ENCODE measurements at regions not wholly inside any gene's neighbourhood (a gene's known extent, or its start where the extent isn't known, plus 50 kb on each side); places are given as distances from the start of the nearest gene placed in this dataset.

DNA sequence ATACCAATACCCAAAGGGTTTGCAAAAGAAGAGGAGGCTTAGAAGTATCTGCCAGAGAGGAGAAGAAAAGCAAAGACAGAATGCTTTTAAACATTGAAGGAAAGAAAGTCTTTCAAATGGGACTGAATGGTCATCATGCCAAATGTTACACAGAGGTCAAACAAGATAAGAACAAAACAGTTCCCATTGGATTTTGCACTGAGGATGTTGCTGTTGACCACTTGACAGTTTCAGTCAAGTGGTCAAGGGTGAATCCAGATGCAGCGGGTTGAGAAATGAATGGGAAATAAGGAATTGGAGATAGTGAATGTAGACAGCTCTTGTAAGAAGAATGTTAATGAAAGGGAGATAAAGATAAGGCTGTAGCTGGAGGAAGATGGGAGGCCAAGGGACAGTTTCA, 64.8 kb upstream of the FGG start:
- CTCF ChIA-PET (ENCODE audit: partially characterized antibody), result no interaction called here
- H3K27me3 Mint-ChIP-seq, result peaks cover 7 to 12% of the 10 kb centered on the region in 2 donors
- no peaks in the 10 kb centered on the region for H3K4me1 Mint-ChIP-seq
- POLR2A ChIA-PET (ENCODE audit: partially characterized antibody), result no interaction called here
- H3K27ac Mint-ChIP-seq, result no peak overlapping the region
- DNase-seq, result no peak
- Histone ChIP-seq H3K27ac (ENCODE audit: low read depth, low read length) (no peak overlapping the region), H3K9me3 (ENCODE audit: control insufficient read depth in 1 of 2, low read length in 2 of 2) (no peaks in the 10 kb centered on the region), H3K27me3 (ENCODE audit: insufficient read depth, low read length) (no peaks in the 10 kb centered on the region), H3K4me1 (ENCODE audit: insufficient read depth, low read length) (no peaks in the 10 kb centered on the region), H3K4me3 (ENCODE audit: low read length in 2 of 2) (no peak overlapping the region), H3K36me3 (ENCODE audit: insufficient read depth, low read length) (no peaks in the 10 kb centered on the region)
- no peak overlapping the region for H3K4me3 Mint-ChIP-seq
- H3K9me3 Mint-ChIP-seq, result peaks cover 0 to 3% (median 0%) of the 10 kb centered on the region in 8 donors
- intact Hi-C loops (cut with micrococcal nuclease), result no loop called here
- H3K36me3 Mint-ChIP-seq, result no peaks in the 10 kb centered on the region

DNA sequence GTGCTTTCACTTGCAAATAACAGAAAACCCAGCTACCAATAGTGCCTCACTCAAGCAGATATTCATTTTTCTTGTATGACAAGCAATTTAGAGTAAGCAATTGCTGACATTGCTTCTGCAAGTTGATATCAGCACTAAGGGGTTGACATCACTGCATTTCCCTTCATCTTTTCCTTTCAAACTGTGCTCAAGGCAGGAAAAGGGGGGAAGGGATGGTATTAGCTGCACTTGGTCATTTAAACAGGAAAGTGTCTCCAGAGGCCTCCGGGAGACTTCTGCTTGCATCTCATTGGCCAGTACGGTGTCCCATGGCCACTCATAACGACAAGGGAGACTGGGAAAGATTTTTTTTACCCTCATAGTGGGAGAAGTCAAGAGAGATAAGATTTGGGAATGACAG, 65.5 kb upstream of the FGG start:
- Mint-ChIP-seq H3K4me1 (no peaks in the 10 kb centered on the region), H3K27ac (no peak overlapping the region), H3K4me3 (no peak overlapping the region), H3K27me3 (peaks cover 9 to 12% of the 10 kb centered on the region in 2 donors), H3K36me3 (no peaks in the 10 kb centered on the region), H3K9me3 (peaks cover 0 to 3% (median 0%) of the 10 kb centered on the region in 8 donors)
- no peaks in the 10 kb centered on the region for H3K4me1 ChIP-seq (ENCODE audit: insufficient read depth, low read length)
- no peaks in the 10 kb centered on the region for H3K27me3 ChIP-seq (ENCODE audit: insufficient read depth, low read length)
- intact Hi-C loops (cut with micrococcal nuclease), result no loop called here
- POLR2A ChIA-PET (ENCODE audit: partially characterized antibody), result no interaction called here
- no peak for DNase-seq
- CTCF ChIA-PET (ENCODE audit: partially characterized antibody), result no interaction called here
- no peaks in the 10 kb centered on the region for H3K9me3 ChIP-seq (ENCODE audit: control insufficient read depth in 1 of 2, low read length in 2 of 2)
- H3K4me3 ChIP-seq (ENCODE audit: low read length in 2 of 2), result no peak overlapping the region
- no peaks in the 10 kb centered on the region for H3K36me3 ChIP-seq (ENCODE audit: insufficient read depth, low read length)
- H3K27ac ChIP-seq (ENCODE audit: low read depth, low read length), result no peak overlapping the region

DNA sequence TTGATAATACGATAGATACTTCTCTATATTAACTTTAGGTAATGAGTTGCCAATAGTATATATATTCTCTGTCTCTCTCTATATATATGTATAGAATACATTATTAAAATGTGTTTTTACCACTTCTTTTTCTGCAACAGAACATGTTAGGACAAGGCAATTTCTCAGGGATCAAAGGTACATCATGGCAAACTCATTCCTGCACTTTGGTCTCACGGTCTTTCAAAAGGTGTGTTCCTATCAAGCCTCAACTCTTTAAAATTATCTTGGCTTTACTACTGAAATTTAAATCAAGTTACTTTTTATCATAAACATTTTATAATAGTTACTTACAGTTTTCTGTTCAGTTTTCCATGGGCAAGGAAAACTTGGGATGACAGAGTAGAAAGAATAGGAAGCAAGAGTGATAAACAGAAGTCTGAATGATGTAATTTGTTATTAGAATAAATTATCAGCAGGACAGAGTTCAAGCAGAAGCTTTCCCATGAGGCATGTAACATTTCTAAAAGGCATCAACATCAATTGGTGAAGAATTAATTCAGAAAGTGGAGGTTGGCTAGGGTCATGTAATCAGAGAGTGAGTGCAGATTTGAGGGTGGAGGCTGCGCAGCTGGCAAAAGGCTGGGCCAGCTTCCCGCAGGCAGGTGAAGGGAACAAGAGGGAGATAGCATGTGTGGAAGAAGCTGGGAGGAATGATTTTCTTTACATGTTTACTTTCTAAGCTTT, 59.7 kb upstream of the LRAT start:
- CTCF ChIA-PET (ENCODE audit: partially characterized antibody), result interaction anchor here (1.1 kb wide), 1 partner anchor 9 kb away, joined by 4 read pairs; no protein-coding TSS in a partner anchor
- Histone ChIP-seq H3K4me1 (ENCODE audit: insufficient read depth, low read length) (no peaks in the 10 kb centered on the region), H3K27ac (ENCODE audit: low read depth, low read length) (no peak overlapping the region), H3K27me3 (ENCODE audit: insufficient read depth, low read length) (no peaks in the 10 kb centered on the region), H3K4me3 (ENCODE audit: low read length in 2 of 2) (no peak overlapping the region), H3K9me3 (ENCODE audit: control insufficient read depth in 1 of 2, low read length in 2 of 2) (no peaks in the 10 kb centered on the region), H3K36me3 (ENCODE audit: insufficient read depth, low read length) (no peaks in the 10 kb centered on the region)
- no peak overlapping the region for H3K4me3 Mint-ChIP-seq
- POLR2A ChIA-PET (ENCODE audit: partially characterized antibody), result no interaction called here
- H3K27ac Mint-ChIP-seq, result no peak overlapping the region
- H3K9me3 Mint-ChIP-seq, result peaks cover 0 to 3% (median 0%) of the 10 kb centered on the region in 8 donors
- intact Hi-C loops (cut with micrococcal nuclease), result no loop called here
- DNase-seq, result no peak
- H3K27me3 Mint-ChIP-seq, result peaks cover 10 to 12% of the 10 kb centered on the region in 2 donors
- no peaks in the 10 kb centered on the region for H3K4me1 Mint-ChIP-seq
- H3K36me3 Mint-ChIP-seq, result no peaks in the 10 kb centered on the region

DNA sequence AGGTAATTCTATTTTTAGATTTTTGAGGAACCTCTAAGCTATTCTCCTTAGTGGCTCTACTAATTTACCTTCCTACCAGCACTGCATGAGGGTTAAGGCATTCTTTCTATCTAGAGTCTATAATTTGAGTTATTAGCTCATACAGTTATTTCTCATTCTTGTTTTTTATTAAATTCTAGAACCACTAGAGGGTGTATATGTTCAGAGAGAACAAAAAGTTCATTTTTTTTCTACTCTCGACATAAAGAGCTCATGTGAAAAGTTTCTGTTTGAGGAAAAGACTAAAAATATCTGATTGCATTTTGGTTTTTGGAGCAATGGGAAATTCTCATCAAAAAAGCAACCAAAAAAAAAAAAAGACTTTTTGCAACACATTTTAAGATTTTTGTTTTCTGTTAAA, 57.0 kb upstream of the LRAT start:
- H3K4me1 ChIP-seq (ENCODE audit: insufficient read depth, low read length), result no peaks in the 10 kb centered on the region
- Mint-ChIP-seq H3K27ac (no peak overlapping the region), H3K36me3 (no peaks in the 10 kb centered on the region), H3K4me3 (no peak overlapping the region), H3K4me1 (no peaks in the 10 kb centered on the region), H3K9me3 (peaks cover 0 to under 1% (median 0%) of the 10 kb centered on the region in 8 donors), H3K27me3 (peaks cover 9 to 11% of the 10 kb centered on the region in 2 donors)
- POLR2A ChIA-PET (ENCODE audit: partially characterized antibody), result no interaction called here
- no peak overlapping the region for H3K27ac ChIP-seq (ENCODE audit: low read depth, low read length)
- CTCF ChIA-PET (ENCODE audit: partially characterized antibody), result interaction anchor here (1.0 to 1.1 kb wide), 2 partner anchors 10 to 28 kb away, joined by 3 read pairs; no protein-coding TSS in a partner anchor
- H3K36me3 ChIP-seq (ENCODE audit: insufficient read depth, low read length), result no peaks in the 10 kb centered on the region
- H3K27me3 ChIP-seq (ENCODE audit: insufficient read depth, low read length), result no peaks in the 10 kb centered on the region
- no peak for DNase-seq
- intact Hi-C loops (cut with micrococcal nuclease), result no loop called here
- H3K9me3 ChIP-seq (ENCODE audit: control insufficient read depth in 1 of 2, low read length in 2 of 2), result no peaks in the 10 kb centered on the region
- no peak overlapping the region for H3K4me3 ChIP-seq (ENCODE audit: low read length in 2 of 2)

DNA sequence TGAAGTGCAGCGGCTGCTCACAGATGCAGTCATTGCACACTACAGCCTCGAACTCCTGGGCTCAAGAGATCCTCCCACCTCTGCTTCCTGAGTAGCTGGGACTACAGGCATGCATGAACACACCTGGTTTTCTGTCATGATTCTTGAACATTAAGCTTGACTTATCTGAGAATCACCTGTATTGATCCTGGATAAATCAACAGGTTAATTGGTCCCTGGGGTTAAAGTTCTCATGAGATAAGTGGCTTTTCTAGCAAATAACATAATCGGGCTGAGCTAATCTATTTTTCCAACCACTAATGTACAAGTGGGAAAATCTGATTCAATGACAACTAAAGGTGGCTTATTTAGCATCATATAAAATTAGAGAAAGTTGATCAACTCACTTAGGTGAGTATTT, 56.0 kb upstream of the LRAT start:
- H3K4me1 Mint-ChIP-seq, result no peaks in the 10 kb centered on the region
- intact Hi-C loops (cut with micrococcal nuclease), result no loop called here

DNA sequence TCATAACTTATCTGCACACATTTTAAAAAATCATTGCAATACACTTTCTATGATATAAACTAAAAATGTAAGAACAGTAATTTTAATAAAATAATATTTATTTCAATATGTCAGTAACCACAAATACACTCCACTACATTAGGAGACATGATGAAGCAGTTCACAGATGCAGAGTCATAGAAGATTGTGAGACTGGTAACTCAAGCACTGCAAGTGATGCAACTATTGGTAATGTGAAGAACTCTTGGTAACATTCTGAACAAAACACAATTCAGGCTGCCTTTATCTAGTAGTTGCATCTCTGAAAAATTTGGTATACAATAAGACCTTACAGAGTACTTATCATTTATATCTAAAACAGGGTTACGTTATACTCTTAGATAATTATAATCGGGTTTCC, 52.6 kb upstream of the LRAT start:
- H3K4me1 Mint-ChIP-seq, result no peaks in the 10 kb centered on the region
- intact Hi-C loops (cut with micrococcal nuclease), result no loop called here
- H3K9me3 ChIP-seq (ENCODE audit: control insufficient read depth in 1 of 2, low read length in 2 of 2), result no peaks in the 10 kb centered on the region
- ChIA-PET POLR2A (ENCODE audit: partially characterized antibody) (no interaction called here), CTCF (ENCODE audit: partially characterized antibody) (no interaction called here)
- no peaks in the 10 kb centered on the region for H3K4me1 ChIP-seq (ENCODE audit: insufficient read depth, low read length)
- peaks cover 9 to 12% of the 10 kb centered on the region in 2 donors for H3K27me3 Mint-ChIP-seq
- H3K9me3 Mint-ChIP-seq, result no peaks in the 10 kb centered on the region
- no peak overlapping the region for H3K4me3 Mint-ChIP-seq
- no peaks in the 10 kb centered on the region for H3K36me3 Mint-ChIP-seq
- no peak overlapping the region for H3K4me3 ChIP-seq (ENCODE audit: low read length in 2 of 2)
- no peaks in the 10 kb centered on the region for H3K27me3 ChIP-seq (ENCODE audit: insufficient read depth, low read length)
- H3K36me3 ChIP-seq (ENCODE audit: insufficient read depth, low read length), result no peaks in the 10 kb centered on the region
- H3K27ac ChIP-seq (ENCODE audit: low read depth, low read length), result no peak overlapping the region
- no peak overlapping the region for H3K27ac Mint-ChIP-seq
- no peak for DNase-seq

More for the DNA sequence above, 56.0 kb upstream of the LRAT start:
- Histone ChIP-seq H3K9me3 (ENCODE audit: control insufficient read depth in 1 of 2, low read length in 2 of 2) (no peaks in the 10 kb centered on the region), H3K36me3 (ENCODE audit: insufficient read depth, low read length) (no peaks in the 10 kb centered on the region), H3K4me3 (ENCODE audit: low read length in 2 of 2) (no peak overlapping the region), H3K27ac (ENCODE audit: low read depth, low read length) (no peak overlapping the region), H3K27me3 (ENCODE audit: insufficient read depth, low read length) (no peaks in the 10 kb centered on the region), H3K4me1 (ENCODE audit: insufficient read depth, low read length) (no peaks in the 10 kb centered on the region)
- ChIA-PET POLR2A (ENCODE audit: partially characterized antibody) (no interaction called here), CTCF (ENCODE audit: partially characterized antibody) (interaction anchor here (1.0 to 1.1 kb wide), 2 partner anchors 9 to 27 kb away, joined by 3 read pairs; no protein-coding TSS in a partner anchor)
- Mint-ChIP-seq H3K9me3 (no peaks in the 10 kb centered on the region), H3K27ac (no peak overlapping the region), H3K4me3 (no peak overlapping the region), H3K27me3 (peaks cover 9% of the 10 kb centered on the region in 2 donors), H3K36me3 (no peaks in the 10 kb centered on the region)
- no peak for DNase-seq

DNA sequence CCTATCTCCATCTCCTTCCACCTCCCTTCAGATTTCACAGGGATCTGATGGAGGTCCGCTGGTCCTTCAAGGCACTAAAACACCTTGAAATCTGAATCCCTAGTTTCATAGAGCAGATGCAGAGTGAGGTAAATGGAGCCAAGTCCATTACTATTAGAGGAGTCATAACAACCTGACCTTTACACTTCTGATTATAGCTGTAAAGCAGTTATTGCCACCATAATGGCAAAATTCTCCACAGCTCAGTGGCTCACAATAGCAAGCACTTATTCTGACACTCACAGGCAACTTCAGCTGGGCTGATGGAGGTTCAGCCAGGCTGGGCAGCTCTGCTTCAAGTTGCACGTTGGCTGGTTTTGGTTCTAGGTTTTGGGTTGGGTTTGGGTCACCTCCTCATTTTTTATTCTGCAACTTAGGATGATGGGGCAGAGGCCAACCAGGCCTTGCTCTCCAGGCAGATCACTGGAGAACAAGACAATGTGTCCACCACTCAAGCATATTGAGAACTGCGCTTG, 51.4 kb upstream of the LRAT start:
- Histone ChIP-seq H3K36me3 (ENCODE audit: insufficient read depth, low read length) (no peaks in the 10 kb centered on the region), H3K9me3 (ENCODE audit: control insufficient read depth in 1 of 2, low read length in 2 of 2) (no peaks in the 10 kb centered on the region), H3K4me1 (ENCODE audit: insufficient read depth, low read length) (no peaks in the 10 kb centered on the region), H3K27me3 (ENCODE audit: insufficient read depth, low read length) (no peaks in the 10 kb centered on the region), H3K4me3 (ENCODE audit: low read length in 2 of 2) (no peak overlapping the region), H3K27ac (ENCODE audit: low read depth, low read length) (no peak overlapping the region)
- intact Hi-C loops (cut with micrococcal nuclease), result no loop called here
- ChIA-PET POLR2A (ENCODE audit: partially characterized antibody) (no interaction called here), CTCF (ENCODE audit: partially characterized antibody) (no interaction called here)
- H3K27ac Mint-ChIP-seq, result no peak overlapping the region
- no peaks in the 10 kb centered on the region for H3K4me1 Mint-ChIP-seq
- H3K9me3 Mint-ChIP-seq, result no peaks in the 10 kb centered on the region
- peaks cover 9 to 12% of the 10 kb centered on the region in 2 donors for H3K27me3 Mint-ChIP-seq
- no peak overlapping the region for H3K4me3 Mint-ChIP-seq
- H3K36me3 Mint-ChIP-seq, result no peaks in the 10 kb centered on the region
- DNase-seq, result no peak

All from CD4-positive, alpha-beta memory T cell (primary cell).